Ureter (tissue), 1 donor: ENCODE measurements at regions not wholly inside any gene's neighbourhood (a gene's known extent, or its start where the extent isn't known, plus 50 kb on each side); places are given as distances from the start of the nearest gene placed in this dataset.
"Not testable (repeated sequence)": the region's sequence is repeated elsewhere in the genome, so short reads cannot be mapped to it uniquely, and the experiment has no call there.

Source experiments
- DNase-seq: peaks from one replicate; pipeline ENCODE4 v3.0.0-alpha.2; 2020; ENCODE audit warnings: low spot score
- donor health status: DM: yes; HTN: yes; CAD: no.

DNA sequence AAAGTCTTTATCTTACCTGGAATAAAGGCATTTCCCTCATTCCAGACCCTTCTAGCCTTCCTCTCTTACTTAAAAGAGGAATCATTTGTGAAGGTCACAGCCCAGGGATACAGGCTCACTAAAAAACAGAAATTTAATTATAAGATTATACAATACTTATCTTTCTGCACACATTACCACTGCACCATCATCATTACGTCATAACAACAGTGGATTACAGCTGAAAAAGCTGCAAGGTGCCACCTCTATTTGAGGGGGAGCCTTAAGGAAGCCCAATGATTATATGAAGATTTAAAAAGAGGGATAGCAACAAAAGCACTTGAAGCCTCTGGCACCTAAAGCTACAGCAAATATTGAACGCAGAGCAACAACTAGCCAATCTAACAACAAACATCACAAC, 452.9 kb upstream of the EYS start:
- DNase-seq: no peak

DNA sequence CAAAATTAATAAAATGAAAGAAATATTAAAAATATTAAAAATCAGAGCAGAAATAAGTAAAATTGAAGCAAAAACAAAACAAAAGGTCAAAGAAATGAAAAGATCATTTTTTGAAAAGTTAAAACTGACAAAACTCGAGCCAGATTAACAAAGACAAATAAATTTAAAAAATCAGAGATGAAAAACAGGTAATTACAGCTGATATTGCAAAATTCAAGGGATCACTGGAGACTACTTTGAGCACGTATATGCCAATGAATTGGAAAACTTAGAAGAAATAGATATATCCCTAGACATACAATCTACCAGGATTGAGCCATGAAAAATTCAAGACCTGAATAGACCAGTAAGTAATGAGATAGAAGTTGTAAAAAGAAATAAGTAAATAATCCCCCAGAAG, 446.2 kb upstream of the EYS start:
- DNase-seq: no peak

- no peak for DNase-seq
Measured at GRCh38 chr6:66149132-66149531, 442.1 kb upstream of the EYS start.

DNA sequence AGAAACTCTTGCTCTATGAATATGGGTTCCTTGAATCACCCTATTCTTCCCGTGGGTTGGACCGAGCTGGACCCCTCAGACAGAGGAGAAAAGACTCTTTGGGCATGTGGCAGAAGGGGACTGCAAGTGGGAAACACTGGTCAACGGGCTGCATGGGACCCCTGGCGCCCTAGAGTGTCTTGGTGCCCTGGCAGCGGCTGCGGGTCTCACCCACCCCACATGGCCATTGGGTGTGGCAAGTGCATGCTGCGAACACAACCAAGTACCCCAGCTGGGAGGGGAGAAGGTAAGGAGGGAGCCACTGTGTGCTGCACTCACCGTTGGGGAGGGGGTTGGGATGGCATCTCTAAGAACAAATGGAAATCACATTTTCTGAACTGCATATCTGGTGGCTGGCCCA, 438.8 kb upstream of the EYS start:
- DNase-seq: no peak

DNA sequence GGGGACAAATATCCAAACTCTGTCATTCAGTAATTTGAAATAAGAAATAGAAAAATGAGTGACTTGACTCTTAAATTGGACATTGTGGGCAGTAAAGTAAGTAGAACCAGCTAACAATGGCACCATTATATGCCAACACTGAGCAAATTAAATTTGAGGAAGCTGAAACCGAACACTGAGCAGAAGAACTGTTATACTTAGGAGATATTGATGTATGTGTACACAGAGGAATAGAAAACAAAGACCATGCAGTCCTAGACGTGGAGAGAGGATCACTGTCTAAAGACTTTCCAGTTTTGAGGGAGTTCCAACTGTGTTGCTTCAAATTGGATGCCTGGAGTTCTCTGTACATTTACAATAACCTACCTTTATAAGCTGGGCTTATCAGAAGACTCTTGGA, 427.0 kb upstream of the EYS start:
- no peak for DNase-seq

DNA sequence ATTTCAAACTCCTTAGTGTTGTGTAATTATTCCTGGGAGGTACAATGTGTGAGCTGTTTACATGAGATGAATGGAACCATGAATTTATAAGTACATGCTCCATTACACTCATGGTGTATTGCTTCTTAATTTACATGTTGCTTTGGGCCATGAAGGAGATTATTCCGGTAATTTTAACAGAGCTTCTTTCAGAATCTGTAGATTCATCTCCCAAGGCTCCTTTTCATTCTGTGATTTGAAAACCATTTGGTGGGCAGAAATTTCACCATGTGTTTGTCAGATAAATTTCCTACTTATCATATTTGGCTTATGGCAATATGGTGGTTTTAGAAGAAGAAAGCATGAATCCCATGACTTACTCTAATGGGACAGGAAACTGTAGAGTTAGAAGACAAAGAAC, 421.6 kb upstream of the EYS start:
- DNase-seq: no peak

DNA sequence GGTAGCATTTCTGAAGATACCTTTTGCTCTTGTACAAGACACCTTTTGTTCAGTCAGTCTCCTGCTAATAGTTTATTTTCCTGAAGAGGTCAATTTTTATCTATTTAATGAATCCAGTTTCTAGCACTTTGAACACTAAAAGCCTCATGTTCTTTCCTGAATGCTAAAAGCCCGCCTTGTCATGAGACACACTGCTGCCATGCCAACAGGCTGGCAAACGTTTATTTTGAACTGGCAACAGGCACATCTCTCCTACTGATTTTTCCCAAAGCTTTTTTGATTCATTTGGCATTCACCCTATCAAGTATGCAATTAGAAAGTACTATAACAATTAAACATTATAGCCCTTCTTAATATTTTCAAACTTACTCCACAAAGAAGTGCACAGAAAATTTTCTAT, 421.2 kb upstream of the EYS start:
- no peak for DNase-seq

- DNase-seq: no peak
Measured at GRCh38 chr6:66127061-66127460, 420.0 kb upstream of the EYS start.

GRCh38 chr6:66126358-66126757, 419.3 kb upstream of the EYS start:
- no peak for DNase-seq

GRCh38 chr6:66103954-66104353, 396.9 kb upstream of the EYS start:
- no peak for DNase-seq

DNA sequence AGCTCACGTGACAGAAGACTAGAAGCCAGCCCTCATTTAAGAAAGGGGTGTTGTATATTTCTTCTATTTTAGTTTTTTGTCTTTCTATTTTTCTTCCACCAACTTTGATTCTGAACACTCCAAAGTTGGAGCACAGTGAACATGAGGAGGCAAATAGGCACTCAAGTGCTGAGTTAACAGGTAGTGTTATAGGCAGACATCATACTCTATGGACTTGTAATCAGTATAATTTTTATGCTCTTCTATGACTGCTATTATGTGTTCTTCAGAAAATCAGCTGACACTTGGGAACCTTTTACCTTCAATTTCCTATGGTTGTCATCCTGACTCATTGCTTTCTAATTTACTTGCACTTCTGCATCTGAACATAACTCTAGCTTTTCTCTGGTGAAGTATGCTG, 396.3 kb upstream of the EYS start:
- DNase-seq: no peak

- DNase-seq: no peak
Measured at GRCh38 chr6:66096679-66097078, 389.7 kb upstream of the EYS start.

DNA sequence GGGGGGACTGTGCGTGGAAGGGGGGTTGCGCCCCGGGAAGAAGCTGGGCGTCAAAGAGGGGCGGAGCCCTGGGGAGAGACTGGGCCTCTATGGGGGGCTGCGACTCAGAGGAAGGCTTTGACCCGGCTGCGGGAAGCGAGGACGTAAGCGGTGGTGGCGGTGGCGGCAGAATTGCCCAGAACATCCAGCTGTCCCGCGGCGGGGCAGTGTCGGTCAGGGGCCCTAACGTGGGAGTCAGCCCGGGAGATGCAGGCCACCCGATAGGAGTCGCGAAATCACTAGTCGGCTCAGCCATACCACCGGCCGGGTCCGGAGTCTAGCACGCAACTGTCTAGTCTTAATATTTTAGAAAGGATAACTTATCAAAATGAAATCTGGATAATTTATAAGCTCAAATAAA, 387.6 kb upstream of the EYS start:
- no peak for DNase-seq

DNA sequence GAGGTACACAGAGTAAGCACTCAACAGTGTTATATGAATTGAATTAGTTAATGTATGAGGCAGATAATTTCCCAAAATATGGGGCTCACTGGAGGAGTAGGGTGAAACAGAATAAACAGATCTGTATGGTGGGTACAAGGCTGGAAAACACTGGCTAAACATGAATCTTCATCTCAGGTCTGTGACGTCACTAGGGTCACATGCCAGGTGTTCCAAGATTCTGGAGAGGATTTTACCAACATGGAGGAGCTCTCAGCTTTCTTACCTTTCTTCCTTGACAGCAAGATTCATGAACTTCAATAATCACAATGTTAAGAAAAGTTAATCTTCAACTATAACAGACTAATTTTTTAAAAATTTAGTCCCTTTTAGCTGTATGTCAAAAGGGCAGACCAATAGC, 385.3 kb upstream of the EYS start:
- DNase-seq: not testable (repeated sequence)

DNA sequence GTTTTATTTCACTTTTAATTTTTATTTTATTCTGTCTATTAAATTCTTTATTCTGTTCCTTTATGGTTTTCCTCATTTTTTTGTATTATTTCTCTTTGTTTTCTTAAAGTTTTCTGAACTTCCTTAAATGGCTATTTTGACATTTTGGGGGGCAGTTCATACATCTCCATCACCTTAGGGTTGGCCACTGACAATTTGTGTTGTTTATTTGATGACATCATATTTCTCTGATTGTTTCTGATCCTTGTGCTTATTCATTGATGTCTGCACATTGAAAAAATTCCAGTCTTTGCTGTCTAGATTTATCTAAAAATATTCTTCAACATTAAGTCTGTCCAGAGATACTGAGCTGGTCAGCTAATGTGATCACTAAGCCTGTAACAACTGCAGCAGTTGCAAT, 379.5 kb upstream of the EYS start:
- no peak for DNase-seq

GRCh38 chr6:66082914-66083313, 375.9 kb upstream of the EYS start:
- no peak for DNase-seq

DNA sequence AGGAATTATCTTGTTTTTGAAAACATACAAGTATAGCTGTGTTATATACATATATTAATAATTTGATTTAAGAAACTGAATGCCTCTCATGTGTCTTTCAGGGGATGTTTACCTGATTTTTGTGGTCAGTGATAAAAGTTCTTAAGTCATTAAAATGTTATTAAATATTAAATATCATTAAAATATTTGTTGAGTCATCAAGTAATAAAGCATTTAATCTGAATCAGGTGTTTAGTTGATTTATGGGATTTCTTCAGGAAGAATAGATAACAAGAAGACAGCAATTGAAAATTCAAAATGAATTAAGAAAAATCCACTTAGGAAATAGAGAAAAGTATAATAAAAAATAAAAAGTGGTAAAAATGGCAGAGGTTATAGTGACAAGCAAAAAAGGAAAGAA, 361.9 kb upstream of the EYS start:
- no peak for DNase-seq

DNA sequence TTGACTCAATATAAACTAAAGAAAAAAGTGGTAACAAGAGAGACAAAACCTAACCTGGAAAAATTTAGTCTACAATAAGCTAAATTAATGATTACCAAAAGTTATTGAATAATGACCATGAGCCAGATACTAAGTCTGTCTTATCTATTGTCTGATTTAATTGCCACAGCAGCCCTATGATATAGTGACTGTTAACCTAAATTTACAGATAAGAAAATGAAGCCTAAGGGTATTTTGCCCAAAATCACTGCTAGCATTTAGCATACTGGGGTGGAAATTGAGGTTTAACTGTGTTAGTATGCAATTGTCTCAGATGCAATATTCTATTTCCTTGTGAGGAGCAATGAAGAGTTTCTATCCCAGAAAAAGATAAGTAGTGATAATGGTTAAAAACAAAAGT, 361.0 kb upstream of the EYS start:
- no peak for DNase-seq

GRCh38 chr6:66065313-66065712, 358.3 kb upstream of the EYS start:
- DNase-seq: no peak

DNA sequence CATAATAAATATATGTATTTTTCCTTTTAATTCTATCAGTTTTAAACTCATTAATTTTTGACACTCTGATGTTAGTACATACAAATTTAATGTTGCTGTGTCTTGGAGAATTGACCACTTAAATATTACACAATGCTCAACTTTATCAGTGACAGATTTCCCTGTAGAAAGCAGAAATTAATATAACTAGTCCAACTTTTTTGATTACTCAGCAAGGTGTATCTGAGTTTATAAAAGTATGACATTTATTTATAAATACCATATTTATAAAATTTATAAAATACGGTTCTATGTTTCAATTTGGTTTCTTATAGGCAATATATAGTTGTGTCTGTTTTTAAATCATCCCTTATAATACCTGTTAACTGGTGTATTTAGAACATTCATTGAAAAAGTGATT, 350.0 kb upstream of the EYS start:
- no peak for DNase-seq

DNA sequence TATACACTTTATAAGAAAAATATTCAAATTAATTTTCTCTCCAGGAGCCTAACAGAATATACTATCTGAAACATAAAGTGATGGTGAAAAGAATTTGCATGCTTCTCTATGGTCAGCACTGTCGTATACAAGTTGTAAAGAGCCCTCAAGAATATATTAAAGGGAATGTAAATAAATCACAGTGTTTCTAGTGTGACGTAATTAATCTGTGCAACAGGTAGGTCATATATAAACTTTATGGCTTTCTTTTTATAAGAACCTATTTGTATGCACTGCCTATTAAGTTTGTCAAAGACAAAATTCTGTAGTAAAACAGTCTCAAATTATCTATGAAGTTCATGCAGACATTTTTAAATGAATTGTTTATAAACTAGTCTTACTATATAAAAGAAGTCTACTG, 347.9 kb upstream of the EYS start:
- DNase-seq: no peak

GRCh38 chr6:66051812-66052211, 344.8 kb upstream of the EYS start:
- no peak for DNase-seq

- no peak for DNase-seq
Measured at GRCh38 chr6:66048684-66049474, 341.9 kb upstream of the EYS start.

- DNase-seq: no peak
Measured at GRCh38 chr6:66032626-66033025, 325.6 kb upstream of the EYS start.
